Activated gamma-delta T cell treated with anti-CD3 and anti-CD28 coated beads, Interleukin-2, amount 50 U/mL, for 16 hours (primary cell): ENCODE measurements at regions not wholly inside any gene's neighbourhood (a gene's known extent, or its start where the extent isn't known, plus 50 kb on each side); places are given as distances from the start of the nearest gene placed in this dataset.
"Not testable (repeated sequence)": the region's sequence is repeated elsewhere in the genome, so short reads cannot be mapped to it uniquely, and the experiment has no call there.

Experiments used
- DNase-seq: peaks from one replicate; pipeline ENCODE4 v3.0.0-alpha.2; 2020; ENCODE audit warnings: low read depth

DNA sequence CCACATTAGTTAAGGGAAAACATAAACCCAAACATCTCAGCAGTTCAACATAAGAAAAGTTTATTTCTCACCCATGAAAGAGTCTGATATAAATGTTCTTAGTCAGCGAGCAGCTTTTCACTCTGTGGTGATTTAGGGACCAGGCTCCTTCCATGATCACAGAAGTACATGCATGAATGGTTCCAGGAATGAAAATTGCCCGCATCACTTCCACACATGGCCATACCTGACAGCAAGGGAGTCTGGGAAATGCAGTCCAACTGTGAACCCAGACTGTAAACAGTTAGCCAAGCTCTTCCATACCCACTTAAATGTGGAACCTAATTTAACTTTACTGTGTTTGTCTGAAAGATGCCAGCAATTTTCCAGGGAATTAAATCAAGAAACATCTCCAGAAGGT, 353.9 kb downstream of the HACE1 start:
- no peak for DNase-seq

DNA sequence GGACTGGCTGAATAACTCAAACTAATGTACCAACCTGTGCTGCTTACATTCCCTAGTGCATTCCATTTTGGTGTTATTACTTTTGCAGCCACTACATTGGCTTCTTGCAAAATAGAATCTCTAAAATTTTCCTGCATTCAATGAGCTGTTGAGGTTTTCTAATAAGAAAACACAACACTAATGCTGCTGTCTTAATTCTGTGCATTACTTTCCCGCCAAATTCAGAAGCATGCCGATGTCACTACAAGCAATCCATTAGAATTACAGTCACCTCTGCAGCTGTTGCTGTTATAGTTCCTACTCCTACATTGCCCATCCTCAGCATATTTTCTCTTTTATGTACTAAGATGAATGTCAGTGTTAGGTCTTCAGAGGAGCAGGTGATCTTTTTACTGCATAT, 359.5 kb downstream of the HACE1 start:
- DNase-seq, result no peak

DNA sequence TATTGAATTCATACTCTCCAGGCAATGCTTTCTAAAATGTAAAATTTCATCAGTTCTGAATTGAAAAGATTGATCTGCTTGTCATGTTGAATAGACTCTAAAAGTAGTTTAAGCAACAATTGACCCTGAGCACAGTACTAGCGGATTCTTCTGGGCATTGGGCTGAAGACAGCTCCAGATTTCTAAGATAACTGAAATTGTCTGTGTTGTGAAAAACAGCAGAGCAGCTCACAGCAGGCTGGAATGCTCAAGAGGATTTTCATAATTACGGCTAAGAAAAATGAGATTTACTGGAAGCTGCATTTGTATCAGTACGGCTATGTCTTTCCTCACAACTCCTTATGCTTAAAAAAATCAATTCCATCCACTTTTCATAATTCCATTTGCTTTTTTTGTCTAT, 373.7 kb downstream of the HACE1 start:
- no peak for DNase-seq

DNA sequence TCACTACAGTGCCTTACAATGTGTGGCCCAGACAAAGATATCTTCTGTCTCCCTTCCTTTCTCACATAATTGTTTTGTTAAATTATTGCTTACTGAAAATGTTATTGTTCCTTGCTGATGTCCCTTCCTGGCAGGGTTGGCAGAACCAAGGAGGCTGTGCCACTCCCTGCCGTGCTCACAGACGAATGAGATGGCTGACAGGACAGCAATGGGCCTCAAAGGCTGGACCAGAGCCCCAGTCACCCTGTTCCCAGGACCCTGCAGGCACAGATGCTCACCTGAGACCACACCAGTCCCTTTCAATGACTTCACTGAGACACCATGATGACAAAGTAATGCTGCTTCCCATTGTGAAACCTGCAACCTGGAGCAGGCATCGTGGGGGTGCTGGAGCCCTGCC, 375.1 kb downstream of the HACE1 start:
- no peak for DNase-seq

DNA sequence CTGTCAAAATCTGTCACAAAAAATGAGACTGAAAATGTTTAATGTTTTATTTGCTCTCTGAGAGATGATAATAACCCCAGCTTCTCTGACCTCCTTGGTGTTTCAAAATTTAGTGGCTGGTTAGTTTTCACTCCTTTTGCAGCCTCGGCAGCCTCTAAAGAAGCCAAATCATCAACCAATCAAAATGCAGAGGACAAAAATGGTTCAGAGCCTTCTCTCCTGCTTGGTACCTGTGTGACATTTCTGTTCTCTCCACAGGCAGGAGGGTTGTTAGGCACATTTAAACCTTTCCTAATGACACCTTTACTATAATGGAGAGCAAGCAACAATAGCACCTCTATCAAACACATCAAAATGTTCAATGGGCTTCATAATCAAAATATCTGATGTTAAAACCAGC, 375.5 kb downstream of the HACE1 start:
- no peak for DNase-seq

DNA sequence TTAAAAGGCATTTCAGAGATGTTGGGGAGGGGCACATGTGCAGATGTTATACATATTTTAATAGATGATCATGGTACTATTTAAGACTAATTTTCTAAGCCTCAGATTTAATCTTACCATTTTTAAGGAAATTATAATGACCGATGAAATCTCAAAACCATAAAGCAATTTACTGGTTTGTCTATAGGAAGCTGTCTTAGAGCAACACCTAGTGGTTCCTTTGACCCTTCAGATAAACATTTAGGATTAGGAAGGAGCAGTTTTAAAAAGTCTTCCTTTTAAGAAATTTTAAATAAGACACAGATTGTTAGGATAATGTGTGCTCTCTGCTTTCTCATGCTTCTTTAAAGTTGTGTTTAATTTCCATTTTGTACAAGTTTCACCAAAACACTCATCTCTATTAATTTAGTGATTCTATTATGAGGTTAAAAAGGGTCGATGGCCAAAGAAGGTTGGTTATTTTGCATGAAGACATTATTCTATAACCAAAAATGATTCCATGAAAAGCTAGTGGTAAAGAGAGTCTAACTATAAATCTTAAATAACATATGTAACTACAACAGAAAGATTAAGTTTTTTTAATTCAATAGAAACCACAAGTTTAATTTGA, 376.4 kb downstream of the HACE1 start:
- no peak for DNase-seq

DNA sequence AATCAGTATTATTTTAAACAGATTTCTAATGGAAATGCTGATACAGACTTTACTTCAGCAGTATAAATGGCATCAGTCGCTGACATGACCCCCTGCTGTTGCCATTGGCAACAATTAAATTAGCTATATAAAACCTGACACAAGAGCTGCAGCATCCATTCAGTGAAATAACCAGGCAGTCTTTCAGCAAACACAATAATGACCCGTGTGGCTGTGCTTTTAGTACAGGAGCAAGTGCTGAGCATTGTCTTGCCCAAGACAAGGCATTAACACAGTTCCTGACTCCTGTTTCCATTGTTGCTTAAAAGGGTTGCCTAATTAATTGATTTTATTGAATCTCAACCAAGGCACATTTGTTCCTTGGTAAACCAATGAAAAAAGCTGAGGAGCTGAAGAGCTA, 382.1 kb downstream of the HACE1 start:
- no peak for DNase-seq

DNA sequence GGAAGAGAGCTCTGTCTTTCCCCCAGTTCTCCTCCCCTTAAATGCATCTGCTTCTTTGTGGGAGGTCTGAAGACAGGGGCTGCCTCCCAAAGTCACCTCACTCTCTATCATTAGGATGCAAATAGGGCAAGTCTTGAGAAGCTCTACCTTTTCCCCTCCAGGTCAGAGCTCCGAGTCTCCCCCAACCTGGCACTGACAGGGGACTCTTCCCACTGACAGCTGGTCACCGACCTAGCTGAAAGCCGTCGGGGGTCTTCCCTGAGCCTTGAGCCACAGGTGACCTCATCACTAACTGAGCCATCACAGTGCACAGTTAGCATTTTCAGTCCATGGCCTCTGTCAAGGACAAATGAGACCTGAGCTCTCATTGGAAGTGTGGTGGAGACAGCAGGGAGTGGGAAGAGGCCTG, 386.7 kb downstream of the HACE1 start:
- DNase-seq, result no peak

DNA sequence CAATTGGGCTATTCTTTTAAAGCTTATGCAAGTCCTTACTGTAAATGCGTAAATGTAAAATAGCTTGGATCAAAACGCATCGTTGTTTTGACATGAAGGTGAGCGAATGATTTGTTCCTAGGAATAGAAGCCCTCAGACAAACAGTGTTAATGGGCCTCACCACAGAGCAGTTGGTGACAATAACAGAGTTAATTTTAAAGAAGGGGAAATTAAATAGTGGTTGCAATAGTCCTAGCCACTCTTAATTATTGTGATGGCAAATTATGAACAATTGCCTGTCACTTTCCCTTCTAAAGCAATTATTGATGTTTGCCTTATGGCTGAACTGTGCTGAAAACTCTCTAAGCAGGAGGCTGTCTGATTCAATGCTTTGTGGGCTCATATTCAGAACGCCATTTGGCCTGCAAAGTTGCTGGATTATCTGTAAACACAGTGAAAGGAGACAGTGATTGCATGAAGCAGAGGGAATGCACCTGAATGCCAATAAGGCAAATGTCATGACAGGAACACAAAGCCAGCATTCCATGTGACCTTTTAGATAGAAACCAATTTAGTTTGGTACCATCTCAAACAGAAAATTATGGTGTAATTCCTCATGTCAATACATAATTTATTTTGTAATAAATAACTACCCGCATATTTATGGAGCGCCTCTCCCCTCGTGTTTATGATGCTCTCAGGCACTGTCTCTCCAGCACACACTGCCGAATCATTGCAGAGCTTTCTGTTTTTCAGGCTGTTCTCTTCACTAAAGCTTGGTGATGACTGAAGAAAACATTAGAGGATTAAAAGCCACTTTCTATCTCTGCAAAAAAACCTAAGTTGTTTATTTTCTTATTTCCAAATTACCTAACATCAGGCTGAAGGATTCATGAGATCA, 387.5 kb downstream of the HACE1 start:
- no peak for DNase-seq

DNA sequence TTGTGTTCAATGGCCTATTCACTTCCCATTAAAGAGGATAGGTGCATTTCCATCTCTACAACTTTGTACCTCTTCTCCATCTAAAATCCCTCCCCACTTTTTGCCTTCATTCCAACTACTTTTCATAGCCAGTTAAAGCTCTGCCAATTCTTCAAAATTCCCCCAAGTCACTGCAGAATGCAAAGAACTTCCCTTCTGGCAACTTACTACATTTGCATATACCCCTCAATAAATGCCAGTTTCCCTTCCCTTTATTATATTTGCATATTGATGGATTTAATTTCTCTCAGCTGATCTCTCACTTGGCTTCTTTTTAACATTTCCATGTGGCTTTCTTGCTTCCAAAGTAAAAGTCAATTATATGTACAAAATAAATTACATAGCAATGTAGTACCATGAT, 393.4 kb downstream of the HACE1 start:
- no peak for DNase-seq

DNA sequence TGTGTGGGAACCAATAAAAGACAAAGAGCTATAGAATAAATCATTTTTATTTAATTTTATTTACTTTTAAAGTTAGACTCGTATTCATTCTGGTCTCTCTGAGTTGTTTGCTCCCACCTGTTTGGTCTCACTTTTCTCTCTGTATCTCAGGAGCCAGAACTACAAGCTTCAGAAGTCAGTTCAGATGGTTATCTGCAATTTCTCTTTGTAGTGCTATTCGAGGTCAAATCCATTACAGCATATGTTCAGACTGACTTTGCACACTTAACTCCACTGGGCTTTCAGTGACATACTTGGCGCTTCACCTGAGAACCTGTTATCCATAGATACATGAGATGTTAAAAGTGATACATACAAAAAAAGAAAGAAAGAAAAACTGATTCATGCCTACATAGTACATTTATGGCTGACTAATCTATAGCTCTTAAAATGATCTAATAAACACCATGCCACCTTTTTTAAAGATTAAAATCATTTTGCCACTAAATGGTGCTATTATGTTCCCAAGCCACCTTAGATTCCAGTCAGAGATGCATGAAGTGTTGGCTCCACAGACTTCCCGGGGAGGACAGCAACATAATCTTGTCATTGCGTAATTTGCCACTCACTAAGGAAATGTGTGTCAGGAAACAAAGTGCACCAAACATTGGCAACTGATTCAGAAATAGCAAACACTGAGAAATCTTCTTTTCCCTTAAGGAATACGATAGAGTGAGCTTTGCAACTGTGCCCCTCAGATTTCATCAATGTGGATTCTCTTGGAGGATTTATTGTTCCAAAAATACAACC, 396.7 kb downstream of the HACE1 start:
- DNase-seq, result no peak

DNA sequence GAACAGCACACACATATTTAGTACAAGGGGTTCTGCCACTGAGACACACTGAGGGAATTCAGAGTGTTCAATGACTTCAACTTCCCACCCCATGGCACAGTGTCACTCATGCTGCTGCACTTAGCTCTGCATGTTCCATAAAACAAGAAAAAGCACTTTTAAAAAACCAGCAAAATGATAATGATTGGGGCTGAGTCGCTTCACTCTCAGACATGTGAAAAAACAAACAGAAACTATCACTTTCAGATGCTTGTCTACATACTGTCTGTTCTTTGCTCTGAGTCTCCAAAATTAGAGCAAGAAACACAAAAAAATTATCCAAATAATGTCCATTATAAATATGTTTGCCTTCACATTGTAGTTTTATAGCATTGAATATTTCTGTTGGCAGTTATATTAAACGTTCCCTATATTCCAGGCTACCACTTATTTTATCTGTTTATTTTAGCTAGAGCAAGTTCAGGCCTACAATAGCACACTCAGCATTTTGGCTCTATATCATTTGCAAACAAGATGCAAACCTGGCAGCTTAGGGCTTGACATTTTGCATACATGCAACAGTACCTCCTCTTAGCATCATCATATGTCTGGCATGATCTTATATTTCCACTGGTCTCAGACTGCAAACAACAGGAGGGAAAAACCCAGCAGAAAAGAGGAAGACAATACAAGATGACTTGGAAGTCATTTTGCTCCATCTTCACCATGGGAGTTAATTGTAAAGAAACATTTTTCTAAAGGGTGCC, 398.8 kb downstream of the HACE1 start:
- DNase-seq, result no peak

DNA sequence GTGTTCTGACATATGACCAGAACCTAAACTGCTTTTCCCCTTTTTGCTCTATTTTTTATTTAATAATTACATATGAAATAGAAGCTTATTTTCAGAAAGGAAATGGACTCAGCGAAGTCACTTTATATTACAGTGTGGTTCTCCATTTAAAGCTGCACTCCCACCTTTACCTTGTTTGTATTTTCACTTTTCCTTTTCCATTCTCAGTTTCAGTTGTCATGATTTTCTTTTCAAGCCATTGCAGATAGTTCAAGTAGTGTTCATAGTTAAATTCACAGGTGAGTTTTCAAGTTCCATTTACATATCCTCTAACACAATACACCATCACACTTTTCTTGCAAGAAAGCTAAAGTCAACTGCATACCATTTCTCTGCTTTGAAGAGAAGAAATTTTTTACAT, 400.2 kb downstream of the HACE1 start:
- DNase-seq, result no peak

DNA sequence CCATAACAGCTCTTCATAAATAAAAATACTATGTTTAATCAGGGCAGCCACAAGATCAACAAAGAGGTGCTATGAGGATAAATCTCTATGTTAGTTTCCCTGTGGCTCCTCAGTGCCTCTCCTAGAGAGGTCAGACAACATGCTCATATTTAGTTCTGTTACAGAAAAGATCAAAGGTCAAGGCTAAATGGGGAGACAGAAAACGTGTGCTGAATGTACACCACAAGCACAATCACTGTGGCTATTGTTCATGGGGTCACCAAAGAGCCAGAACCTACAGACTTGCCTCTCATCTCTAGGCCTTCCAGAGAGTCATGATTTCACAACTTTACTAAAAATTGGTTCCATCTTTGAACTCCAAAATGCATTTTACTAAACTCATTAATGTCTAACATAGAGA, 409.8 kb downstream of the HACE1 start:
- no peak for DNase-seq

DNA sequence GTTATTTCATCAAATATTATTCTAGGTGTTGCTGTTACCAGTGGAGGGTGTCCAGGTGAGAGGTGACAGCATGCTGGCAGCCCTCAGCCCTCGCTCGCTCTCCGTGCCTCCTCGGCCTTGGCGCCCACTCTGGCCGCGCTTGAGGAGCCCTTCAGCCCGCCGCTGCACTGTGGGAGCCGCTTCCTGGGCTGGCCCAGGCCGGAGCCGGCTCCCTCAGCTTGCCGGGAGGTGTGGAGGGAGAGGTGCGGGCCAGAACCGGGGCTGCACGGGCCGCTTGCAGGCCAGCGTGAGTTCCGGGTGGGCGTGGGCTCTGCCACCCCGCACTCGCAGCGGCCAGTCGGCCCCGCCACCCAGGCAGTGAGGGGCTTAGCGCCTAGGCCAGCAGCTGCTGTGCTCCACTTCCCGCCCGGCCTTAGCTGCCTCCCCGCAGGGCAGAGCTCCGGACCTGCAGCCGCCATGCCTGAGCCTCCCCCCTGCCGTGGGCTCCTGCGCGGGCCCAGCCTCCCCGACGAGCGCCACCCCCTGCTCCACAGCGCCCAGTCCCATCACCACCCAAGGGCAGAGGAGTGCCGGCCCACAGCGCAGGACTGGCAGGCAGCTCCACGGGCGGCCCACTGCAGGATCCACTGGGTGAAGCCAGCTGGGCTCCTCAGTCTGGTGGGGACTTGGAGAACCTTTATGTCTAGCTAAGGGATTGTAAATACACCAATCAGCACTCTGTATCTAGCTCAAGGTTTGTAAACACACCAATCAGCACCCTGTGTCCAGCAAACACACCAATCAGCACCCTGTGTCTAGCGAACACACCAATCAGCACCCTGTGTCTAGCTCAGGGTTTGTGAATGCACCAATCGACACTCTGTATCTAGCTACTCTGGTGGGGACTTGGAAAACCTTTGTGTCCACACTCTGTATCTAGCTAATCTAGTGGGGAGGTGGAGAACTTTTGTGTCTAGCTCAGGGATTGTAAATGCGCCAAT, 413.3 kb downstream of the HACE1 start:
- not testable (repeated sequence) for DNase-seq

DNA sequence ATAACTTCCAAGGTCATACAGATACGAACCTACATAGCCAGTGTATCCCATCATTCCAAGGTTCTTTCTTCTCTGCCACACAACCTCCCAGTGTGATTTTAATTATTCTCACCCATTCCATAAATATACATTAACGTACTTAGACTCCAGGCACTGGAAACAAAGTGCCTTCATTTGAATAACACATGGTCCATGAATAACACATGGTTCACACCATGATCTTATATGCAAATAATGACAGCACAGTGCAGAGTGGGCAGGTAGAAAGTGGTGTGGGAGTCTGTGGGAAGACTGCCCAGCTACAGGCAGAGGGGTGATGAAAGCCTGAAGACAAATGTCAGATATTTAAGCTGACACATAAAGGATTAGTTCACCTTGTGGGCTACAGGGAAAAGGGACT, 425.2 kb downstream of the HACE1 start:
- DNase-seq, result no peak

DNA sequence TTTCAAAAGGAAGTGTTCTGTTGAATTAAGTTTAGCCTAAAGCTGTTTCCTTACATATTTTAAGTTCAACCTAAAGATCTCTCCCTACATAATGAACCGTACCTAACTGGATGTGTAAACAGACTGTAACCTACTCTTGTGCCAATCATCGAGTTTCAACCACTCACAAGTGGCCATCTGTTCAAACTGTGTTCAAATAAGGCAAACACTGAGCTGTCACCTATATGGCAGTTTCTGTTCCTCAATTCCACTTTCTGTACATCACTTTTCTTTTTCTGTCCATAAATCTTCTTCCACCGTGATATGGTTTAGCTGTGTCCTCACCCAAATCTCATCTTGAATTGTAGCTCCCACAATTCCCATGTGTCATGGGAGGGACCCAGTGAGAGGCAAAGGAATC, 428.6 kb downstream of the HACE1 start:
- DNase-seq, result no peak

DNA sequence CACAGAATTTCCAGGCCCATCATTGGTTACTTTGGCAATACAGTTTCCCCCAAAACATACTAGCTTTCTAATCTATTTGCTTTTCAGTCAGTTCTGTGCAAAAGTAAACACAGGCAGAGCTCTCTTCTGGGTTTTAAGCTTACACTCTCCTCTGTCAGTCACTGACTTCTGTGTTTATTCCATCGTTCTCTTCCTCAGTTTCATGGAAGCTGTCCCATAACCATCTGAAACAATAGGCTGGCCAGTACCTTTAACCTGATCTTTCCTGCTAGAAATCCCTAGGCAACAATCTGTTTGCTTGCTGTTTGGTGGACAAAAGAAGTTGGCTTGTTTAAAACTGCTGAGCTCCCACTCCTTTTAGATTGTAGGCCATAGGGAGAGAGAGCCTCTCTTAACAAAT, 431.5 kb downstream of the HACE1 start:
- DNase-seq, result no peak

DNA sequence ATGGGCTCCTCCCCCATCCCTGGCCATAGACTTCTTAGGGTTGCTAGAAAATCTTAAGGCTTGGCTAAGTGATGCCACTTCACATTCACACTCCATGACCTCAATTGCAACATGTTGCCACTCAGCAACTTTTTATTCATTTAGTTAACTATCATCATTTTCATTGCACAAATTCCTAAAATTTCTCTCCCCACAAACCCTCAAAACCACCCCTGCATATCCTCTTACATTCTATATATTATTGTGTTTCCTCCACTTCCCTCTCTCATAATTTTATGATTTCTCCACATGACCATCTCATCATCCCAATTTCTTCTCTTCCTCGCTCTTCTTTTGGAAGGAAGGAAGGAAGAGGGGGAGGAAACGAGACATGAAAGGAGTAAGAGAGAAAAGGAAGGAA, 436.0 kb downstream of the HACE1 start:
- DNase-seq, result no peak

DNA sequence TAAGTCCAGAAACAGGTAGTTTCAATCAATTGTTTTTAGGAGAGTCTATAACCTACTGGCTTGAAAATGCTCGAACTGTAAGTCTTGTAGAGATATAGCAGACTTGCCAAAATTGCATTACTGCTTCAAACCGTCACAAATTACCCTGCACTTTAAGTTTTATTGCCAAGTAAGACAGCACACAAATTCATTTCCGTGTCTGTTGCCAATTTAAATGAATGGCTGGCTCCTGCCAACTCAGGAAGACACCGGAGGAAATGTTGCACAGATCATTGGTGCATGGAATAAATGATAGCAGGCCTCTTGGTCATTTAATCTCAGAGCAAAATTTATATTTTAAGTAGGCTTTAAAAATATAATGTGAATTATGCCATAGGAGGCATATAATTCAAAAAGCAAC, 438.1 kb downstream of the HACE1 start:
- no peak for DNase-seq

DNA sequence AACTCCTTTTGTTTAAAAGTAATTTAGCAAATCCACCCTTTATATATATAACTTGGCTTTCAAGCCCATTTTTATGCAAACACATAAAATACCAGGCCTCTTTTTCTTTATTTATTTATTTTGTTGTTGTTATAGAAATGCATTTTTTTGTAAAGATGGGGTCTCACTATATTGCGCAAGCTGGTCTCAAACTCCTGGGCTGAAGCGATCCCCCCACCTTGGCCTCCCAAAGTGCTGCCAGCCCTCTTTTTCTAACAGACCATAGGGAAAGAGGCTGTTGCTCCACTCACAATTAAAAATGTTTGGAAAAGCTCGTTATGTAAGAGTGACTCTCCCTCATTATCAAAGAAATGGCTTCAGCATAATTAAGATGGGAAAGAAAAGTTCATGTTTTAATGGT, 440.9 kb downstream of the HACE1 start:
- no peak for DNase-seq
